Epidermal melanocyte (primary cell): ENCODE measurements at regions not wholly inside any gene's neighbourhood (a gene's known extent, or its start where the extent isn't known, plus 50 kb on each side); places are given as distances from the start of the nearest gene placed in this dataset.

Source experiments
- DNase-seq: peaks from one replicate; pipeline ENCODE4 v3.0.0; 2011; ENCODE audit warnings: low spot score; ENCODE audit not compliant: insufficient read length

DNA sequence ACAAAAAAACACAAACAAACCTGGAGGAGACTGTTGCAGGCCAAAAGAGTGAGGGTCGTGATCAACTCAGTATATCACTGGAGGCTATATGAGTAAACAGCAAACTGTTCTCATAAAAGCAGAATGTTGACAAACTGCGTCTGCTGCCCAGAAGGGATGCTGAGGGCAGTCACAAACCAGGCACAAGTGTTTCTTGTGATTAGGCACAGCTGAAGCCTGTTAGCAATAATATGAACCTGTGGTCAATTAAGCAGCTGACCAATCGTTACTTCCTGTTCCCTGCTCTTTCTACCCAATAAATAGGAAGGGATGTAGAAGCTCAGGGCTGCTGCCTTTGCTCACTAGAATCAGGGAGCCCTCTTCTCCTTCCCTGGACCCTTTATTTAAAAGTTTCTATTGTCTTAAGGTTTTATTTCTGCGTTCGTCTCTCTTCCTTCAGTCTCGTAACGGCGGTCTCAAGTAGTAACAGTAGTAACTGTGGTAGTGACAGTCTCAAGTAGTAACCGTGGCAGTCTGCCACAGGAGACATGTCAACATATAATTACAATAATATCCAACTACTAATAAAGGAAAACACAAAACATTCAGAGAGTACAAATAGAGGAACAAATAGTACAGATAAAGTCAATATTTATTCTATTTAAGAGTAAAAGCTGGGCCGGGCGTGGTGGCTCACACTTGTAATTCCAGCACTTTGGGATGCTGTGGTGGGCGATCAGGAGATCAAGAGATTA is 698.4 kb upstream of the CCDC54 start:
- no peak for DNase-seq

DNA sequence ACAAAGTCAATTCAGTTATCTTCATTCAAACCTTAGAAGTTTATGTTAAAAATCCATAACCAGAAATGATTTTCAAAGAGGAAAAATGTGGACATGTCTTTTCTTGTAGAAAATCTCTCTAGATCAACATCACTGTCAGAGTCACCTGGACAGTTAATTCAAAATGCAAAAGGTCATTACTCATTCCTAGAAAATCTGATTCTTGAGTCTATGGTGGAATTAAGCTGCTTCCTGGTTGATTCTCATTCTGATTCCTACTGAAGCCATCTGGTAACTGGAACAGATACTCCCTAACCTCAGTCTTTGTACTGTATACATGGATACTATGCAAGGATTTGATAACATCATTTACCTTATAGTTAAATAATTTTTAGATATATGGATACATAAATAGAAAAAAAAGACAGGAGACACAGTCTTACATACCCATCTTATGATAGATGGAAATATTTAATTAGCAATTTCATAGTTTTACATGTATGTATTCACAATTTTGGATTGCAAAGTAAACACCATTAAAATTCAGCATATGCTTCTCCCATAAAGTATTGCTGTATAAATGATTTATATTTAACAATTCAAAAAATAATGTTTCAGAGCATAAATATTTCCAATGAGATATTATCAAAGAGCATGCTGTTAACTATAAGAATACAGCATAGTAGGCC is 693.2 kb upstream of the CCDC54 start:
- no peak for DNase-seq

DNA sequence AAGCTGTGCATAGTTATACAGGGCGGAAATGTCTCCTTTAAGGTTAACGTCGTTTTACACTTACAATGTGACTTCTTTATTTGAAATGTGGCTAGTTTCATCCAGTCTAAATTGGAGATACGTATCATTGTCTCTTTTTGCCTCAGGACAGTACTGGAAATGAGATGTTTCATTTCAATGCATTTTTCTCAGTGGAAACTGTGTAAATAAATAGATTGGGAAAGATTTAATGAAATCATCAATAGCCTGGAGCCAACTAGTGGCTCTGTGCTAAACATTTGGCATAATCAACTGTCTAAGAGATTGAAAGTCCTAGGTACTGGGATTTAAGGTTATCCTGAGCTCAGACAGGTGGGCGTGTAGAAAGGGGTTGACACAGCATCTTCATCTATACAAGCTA is 691.5 kb upstream of the CCDC54 start:
- no peak for DNase-seq

DNA sequence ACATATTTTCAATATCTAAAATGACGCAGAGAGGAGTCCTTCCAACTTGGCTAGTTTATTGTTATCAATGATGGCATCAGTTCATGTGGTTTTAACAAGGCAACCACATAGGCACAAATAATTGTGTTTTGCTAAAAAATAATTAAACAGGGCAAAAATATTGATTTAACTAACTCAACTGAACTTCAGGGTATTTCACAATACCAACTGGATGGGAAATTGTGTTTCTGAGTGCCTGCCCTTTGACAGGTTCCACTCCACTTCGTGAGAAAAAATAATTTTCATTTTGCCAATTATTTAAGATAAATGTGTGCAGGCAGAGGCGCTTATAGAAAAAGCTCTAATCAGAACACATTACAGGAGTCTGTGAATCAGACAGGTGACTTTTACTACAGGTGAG is 689.3 kb upstream of the CCDC54 start:
- no peak for DNase-seq

DNA sequence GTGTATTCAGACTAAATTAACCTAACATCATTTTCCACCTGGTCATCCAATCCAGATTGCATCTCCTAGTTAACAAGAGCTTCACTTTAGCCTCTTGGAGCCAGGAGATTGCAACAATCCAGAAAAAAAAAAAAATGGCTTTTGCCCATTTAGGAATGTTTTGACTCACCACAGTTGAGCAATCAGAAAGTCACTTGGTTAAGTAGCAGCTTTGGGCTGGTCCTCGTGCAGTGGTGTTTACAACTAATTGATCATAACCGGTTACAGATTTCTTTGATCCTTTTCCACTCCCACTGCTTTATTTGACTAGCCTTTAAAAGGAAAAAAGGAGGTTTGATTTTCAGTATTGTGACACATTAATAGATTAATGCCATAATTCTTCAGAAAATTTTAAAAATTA is 688.8 kb upstream of the CCDC54 start:
- peak; percentile 32 for DNase-seq

DNA sequence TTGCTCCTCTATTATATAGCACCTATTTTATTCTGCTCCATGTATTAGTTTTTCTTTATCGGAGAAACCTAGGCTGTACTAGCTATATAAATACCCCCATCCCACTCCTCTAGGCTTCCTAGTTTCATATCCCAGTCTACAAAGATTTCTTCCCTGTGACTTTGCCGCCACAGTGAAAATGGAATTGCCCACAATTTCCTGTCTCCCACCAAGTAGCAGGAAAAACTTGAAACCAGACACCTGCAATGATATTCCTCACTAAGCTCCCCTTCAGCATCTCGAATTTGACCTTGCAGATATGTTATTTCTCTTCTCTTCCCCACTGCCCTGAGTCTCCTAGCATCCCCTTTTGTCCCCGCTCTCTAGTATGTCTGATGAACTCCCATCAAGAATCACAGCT is 685.8 kb upstream of the CCDC54 start:
- no peak for DNase-seq

DNA sequence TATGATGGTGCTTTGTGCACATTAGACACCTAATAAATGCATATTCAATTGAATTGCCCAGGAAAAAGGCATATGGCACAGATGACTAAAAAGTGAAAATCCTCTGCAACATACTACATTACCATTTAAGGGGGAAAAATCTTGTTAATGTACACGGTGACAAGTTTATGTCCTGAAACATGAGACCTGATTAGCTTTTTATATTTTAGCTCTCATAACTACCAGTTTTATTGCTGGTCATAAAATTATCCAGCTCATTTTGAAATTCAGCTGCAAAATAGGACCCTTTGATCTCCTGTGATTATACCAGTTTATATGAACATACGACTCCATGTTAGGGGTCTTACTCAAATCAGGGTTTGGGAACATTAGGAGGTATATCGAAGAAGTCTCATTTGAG is 684.6 kb upstream of the CCDC54 start:
- no peak for DNase-seq

DNA sequence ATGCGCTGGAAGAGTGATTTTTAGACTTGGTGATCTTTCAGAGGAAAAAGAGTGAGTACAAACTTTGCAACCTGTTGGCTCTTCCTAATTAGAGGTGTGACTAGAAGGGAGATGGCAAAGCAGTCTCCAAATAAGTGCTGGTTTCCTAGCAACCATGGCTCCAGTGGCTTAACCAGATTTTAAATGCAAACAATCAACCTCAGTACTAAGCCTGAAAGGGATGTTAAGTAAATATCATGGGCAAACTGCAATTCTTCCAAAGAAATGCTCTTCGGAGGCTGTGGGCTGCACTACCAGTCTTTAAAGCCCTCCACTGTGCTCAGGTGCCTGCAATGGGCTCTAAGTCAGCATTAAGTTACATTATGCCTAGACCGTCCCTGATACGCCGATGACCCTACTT is 678.1 kb upstream of the CCDC54 start:
- DNase-seq = no peak

DNA sequence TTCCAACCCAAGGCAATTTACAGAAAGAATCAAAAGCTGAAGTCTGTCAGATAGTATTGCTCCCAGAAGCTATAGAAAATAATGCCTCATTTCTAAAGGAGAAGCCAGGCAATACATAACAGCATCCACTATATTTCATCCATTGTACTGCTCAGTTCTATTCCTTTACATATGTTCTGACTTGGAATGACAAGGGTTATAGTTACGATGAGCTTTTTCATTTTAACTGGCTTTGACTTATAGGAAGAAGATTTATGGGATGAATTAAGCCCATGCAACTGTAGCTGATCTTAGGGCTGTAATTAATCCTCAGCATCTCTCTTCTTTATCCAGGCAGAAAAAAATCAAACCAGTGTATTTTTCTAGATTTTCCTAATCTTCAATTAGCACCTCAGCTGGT is 676.3 kb upstream of the CCDC54 start:
- no peak for DNase-seq

DNA sequence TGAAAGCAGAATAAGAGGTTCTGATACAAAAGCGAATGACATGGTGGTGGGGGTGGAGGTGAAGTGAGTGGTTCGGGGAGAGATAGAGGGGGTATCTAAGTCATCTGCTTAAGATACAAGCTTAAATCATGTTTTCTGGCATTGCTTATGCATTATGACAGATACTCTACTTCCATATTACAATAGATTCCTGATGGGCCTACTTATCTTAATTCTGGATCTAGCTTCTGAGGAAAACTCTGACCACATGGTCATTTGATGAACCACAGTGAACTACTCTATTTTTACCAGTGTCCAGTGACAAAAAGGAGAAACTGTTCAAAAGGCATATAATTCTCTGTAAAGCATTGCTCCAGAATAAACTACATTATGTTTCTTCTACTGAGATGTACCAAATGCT is 673.7 kb upstream of the CCDC54 start:
- DNase-seq = no peak

DNA sequence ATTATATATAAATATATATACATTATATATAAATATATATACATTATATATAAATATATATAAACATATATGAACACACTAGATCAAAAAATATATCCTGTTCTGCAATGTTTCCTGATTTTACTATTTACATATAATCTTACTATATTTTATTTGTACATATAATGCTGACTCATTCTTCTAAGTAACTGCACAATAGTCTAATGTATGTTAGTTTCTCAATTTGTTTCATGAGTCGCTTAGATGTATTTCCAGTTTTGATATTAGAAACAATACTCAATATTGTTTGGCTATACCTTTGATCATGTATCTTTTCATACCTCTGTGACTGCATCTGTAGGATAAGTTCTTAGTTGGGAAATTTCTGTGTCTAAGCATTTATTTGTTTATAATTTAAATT is 669.9 kb upstream of the CCDC54 start:
- no peak for DNase-seq

DNA sequence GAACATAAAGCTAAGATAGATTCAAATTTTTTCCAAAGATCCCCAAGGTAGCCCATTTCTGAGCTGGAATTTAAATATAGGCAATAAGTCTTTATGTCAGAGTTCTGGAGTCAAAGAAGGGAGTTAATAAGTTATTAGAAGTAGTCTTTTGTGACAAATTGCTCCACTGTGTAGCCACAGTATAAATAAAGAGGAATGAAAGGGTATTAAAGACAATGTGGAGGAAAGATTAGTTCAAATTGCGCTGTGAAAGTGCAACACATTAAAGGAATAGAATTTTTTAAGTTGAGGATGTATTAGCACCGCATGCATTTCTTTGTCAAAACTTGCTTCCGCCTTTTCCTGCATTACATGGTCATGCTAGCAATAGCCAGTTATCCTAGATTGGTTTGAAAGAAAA is 666.6 kb upstream of the CCDC54 start:
- no peak for DNase-seq

DNA sequence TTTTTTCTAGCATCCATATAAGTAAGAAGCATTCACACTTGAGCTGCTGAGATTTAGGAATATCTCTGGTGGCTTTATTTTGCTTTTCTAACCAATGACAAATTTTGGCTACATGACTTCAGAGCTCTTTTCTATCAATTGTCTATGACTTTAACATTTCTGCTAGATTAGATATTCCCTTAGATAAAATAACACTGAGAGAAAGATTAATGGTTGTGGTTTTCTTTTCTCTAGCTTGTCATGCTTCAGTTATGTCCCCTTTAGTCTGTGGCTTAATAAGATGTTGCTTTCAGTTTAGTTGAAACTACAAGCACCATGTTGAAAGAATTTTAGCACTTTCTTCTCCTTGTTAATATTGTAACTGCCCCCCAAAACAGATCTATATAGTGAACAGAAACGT is 665.6 kb upstream of the CCDC54 start:
- DNase-seq = no peak

DNA sequence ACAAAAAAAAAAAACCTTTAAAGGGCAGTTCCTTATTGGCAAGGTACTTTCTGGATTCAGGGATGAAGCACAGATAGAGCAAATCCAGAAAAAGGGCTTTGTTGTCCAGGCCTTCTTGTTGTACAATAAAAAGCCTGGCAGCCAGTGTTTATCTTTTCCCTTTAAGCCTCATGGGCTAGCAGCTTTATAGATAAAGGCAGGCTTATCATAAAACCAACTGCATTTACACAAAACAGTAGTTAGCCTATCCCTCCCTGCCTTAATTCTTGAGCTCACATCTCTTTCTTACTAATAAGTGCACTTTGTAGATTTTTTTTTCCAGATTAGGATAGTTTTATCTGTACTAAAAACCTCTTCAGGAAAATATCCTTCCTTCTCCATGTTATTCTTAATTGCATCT is 662.8 kb upstream of the CCDC54 start:
- no peak for DNase-seq

DNA sequence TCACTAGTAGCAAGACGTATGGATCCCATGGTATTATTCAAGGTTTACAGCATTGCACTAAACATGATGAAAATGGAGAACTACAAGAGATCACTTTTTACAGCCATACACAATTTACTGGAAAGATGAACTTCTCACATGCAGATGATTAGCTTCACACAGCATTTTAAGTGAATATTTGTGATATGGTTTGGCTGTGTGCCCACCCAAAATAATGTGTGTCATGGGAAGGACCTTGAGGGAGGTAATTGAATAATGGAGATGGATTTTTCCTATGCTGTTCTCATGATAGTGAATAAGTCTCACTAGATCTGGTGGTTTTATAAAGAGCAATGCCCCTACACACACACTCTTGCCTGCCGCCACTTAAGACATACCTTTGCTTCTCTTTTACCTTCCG is 662.0 kb upstream of the CCDC54 start:
- no peak for DNase-seq

DNA sequence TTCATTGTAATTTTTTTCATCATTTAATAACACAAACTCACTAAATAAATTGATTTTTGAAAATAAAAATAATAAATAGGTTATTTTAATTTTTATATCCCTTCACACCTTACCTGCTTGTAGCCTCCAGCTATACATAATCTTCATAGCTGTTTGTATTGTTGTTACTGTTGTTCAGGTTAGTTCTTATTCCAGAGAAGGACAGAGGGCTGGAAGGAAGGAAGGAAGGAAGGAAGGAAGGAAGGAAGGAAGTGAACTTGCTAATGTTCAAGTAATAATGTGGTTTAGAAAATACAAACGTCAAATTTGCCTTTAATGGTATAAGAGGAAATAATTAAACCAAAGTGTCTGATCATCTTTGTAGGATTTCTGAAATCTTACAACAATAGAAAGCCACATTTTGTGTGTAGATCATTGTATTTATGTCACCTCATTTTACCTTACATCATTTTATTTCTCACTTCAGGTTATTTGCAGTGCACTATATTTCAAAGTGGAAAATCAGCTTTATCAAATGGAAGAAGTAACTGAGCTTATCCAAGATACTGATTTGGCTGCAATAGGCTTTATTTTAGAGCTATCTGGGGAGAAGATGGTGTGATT is 660.0 kb upstream of the CCDC54 start:
- no peak for DNase-seq

DNA sequence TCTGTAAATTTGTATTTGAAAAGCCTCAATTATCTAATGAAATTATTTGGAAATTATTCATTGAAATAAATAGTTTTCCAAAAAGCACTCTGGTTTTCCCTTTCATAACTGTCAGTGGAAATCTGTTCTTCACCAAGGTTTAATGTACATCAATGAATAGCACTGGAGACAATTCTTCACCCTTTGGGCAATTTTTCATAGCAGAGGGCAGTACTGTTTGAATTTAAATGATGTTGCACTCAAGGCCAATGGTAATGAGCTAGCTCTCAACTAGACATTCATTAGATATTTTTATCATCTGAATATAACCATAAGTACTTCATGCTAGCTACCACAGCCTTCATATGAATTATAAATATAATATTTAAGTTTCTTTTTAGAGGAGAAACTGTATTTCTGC is 658.2 kb upstream of the CCDC54 start:
- DNase-seq = no peak

DNA sequence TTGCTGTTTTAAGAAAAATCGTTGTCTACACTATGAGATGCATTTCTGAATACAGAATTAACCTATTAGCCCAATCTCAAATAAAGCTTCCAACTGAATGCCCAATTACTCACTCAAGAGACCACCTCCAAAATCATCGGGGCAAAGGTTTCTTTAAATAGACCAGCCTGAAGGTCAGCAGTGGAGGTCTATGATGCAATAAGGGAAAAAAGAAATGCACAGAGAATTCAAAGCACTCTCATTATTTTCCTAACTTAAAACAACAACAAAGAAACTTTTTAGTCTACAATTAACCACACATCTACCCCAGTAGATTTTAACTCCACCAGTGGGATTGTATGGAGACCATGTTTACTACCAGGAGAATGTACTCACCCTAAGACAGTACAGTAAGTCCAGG is 657.7 kb upstream of the CCDC54 start:
- no peak for DNase-seq

DNA sequence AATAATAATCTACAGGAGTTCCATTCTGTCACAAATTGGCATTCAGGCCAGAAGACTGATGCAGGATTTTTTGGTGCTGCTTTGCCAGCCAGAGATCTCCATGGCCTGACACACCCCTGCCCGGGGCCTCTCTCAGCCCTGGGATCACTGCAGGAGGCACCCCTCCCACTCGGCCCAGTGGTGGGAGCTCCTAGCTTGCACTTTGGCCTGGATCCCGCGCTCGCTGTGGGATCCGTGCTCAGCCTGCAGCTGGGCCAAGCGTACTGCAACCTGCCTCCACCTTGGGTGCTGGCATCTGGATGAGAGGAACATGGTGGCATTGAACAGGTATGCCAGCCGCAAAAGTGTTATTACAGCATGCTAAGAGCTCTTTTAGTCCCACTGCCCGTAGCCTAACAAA is 656.7 kb upstream of the CCDC54 start:
- no peak for DNase-seq

DNA sequence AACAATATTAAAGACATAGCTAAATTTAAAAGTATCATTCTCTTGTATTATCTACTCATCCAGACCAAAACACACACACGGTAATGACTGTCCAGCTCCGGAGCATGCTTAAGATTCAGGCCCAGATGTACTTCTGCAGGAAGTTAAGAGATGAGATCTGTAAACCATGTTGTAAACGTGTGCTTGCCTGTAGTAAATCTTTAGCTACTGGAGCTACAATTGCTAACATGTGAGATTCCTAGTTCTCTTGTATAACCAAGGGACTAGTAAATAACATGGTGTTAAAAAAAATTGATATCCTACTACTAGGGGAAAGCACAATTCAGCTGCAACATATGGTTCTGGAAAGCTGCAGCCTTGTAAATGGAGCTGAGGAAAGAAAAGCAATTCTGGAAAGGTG is 651.7 kb upstream of the CCDC54 start:
- DNase-seq = no peak

DNA sequence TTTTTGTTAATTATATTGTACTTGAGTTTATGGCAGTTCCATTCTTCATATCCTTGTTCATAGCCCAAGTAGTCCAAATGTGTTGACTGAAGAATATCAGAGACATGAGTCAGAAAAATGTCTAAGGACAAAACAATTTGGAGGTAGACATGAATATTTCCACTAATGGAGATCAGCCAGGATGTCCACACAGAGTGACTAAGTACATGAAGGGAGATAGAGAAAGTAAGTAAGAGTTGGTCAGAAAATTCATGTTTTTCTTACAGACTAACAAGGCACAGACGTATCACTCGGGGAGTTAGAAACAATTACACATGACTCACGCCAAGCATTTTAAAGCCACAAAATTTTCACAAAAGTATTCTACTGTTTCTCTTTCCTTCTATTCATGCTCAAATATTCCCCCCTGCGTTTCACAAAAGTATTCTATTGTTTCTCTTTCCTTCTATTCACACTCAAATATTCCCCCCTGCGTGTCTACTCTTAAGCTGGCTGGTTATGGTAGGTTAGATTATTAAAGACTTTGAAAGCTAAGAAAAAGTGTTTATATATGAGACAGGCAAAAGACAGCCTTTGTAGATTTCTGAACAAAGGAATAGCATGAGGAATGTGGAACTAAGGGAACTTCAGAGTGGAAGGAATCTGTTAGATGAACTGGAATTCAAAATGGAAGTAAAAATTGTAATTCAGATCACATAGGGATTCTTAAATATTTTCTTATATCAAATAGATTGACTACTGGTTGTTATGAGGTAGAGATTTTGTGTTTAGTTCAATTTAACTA is 648.7 kb upstream of the CCDC54 start:
- DNase-seq = peak; percentile 18

DNA sequence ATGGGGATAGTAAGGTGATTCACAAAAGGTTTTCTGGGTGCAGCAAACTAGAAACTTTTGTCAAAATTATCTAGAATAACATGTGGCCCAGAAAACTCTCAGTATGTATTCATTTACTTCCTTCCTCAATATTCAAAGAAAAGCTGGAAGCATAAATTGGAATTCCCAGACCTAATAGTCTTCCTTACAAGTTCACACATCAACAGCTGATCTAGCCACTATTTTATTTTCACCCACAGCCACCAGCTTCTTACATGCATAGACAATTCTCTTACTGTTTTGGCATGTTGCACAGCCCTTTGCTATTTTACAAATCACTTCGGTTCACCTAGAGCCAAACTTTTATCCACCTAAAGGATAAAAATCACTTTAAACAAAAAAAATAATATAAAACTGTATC is 647.8 kb upstream of the CCDC54 start:
- no peak for DNase-seq
